PC-3 (cell line): ENCODE measurements at regions not wholly inside any gene's neighbourhood (a gene's known extent, or its start where the extent isn't known, plus 50 kb on each side); places are given as distances from the start of the nearest gene placed in this dataset.

Experiments used
- ATAC-seq: fragments of 200-7000 bp; cut with Tn5 transposase; 2 replicates; pipeline ENCODE4 v1.9.1; 2020; ENCODE audit warnings: mild to moderate bottlenecking, moderate library complexity
- BruUV-seq: library from RNA; stranded (reverse); fragments of 400-500 nt; replicated peaks from 2 replicates; lab custom pipeline; 2021; lab: Mats Ljungman, UMichigan
- CTCF ChIA-PET: fragments of 300-600 bp; sonication (Branson Sonifier 250); formaldehyde crosslinking; loops from one replicate; lab custom pipeline; 2022; ENCODE audit warnings: antibody characterized with exemption; lab: Charles Lee
- POLR2A ChIA-PET: fragments of 300-600 bp; sonication (Branson Sonifier 250); formaldehyde crosslinking; loops from one replicate; lab custom pipeline; 2022; ENCODE audit warnings: antibody characterized with exemption; ENCODE audit not compliant: unreplicated experiment; lab: Charles Lee
- DNase-seq: peaks from one replicate; pipeline ENCODE4 v3.0.0-alpha.2; 2015
- H2AFZ ChIP-seq: fragments of 300-600 bp; sonication (generic); 2 replicates; pipeline ENCODE4 v1.6.0; 2016; ENCODE audit warnings: antibody characterized with exemption, low read length
- H3F3A ChIP-seq: fragments of 300-600 bp; sonication (generic); one replicate; pipeline ENCODE4 v1.6.0; 2017; ENCODE audit warnings: antibody characterized with exemption, low read length, control low read depth, mild to moderate bottlenecking; ENCODE audit not compliant: unreplicated experiment
- H3K27ac ChIP-seq: fragments of 300-600 bp; sonication (generic); 2 replicates; pipeline ENCODE4 v1.5.1; 2016; ENCODE audit warnings: mild to moderate bottlenecking, low read length
- H3K27me3 ChIP-seq: fragments of 300-600 bp; sonication (generic); 2 replicates; pipeline ENCODE4 v1.6.1; 2016; ENCODE audit warnings: low read length, mixed read lengths
- H3K36me3 ChIP-seq: fragments of 300-600 bp; sonication (generic); 2 replicates; pipeline ENCODE4 v1.6.1; 2016; ENCODE audit warnings: low read depth, mixed run types, low read length, mixed read lengths
- H3K4me1 ChIP-seq: fragments of 300-600 bp; sonication (generic); 2 replicates; pipeline ENCODE4 v1.5.1; 2016; ENCODE audit warnings: low read length; ENCODE audit not compliant: insufficient read depth
- H3K4me2 ChIP-seq: fragments of 300-600 bp; sonication (generic); 2 replicates; pipeline ENCODE4 v1.6.0; 2016; ENCODE audit warnings: low read length
- H3K4me3 ChIP-seq: fragments of 300-600 bp; sonication (generic); 2 replicates; pipeline ENCODE4 v1.5.1; 2016; ENCODE audit warnings: mild to moderate bottlenecking, low read length, mixed read lengths
- H3K79me2 ChIP-seq: fragments of 300-600 bp; sonication (generic); 2 replicates; pipeline ENCODE4 v1.6.1; 2017; ENCODE audit warnings: low read length, mixed read lengths
- H3K9ac ChIP-seq: fragments of 300-600 bp; sonication (generic); 2 replicates; pipeline ENCODE4 v1.6.0; 2016; ENCODE audit warnings: mild to moderate bottlenecking, low read length
- H3K9me2 ChIP-seq: fragments of 300-600 bp; sonication (generic); replicated peaks from 2 replicates; pipeline ENCODE4 v1.6.1; 2016; ENCODE audit warnings: mixed run types, low read length, mixed read lengths
- H3K9me3 ChIP-seq: fragments of 300-600 bp; sonication (generic); 2 replicates; pipeline ENCODE4 v1.6.1; 2016; ENCODE audit warnings: low read length, mixed read lengths
- H4K20me1 ChIP-seq: fragments of 300-600 bp; sonication (generic); 2 replicates; pipeline ENCODE4 v1.6.1; 2016; ENCODE audit warnings: low read length, mixed read lengths
- EZH2 ChIP-seq: fragments of 300-600 bp; sonication (generic); IDR thresholded peaks from one replicate; pipeline ENCODE4 v1.6.1; 2017; ENCODE audit warnings: antibody characterized with exemption, mild to moderate bottlenecking, low read length; ENCODE audit not compliant: unreplicated experiment
- EZH2phosphoT487 ChIP-seq: fragments of 300-600 bp; sonication (generic); IDR thresholded peaks from 2 replicates; pipeline ENCODE4 v1.6.1; 2018; ENCODE audit warnings: mild to moderate bottlenecking, antibody characterized with exemption, low read length, borderline replicate concordance
- intact Hi-C: fragments of 100-400 bp; cut with micrococcal nuclease; formaldehyde crosslinking; loops from 2 replicates; pipeline ENCODE4 v1.9.0; 2023
- TF ChIP-seq, protein P1 (sequence below): fragments of 300-600 bp; sonication (generic); conservative IDR thresholded peaks from 2 replicates; pipeline ENCODE4 v1.5.1; 2017; ENCODE audit warnings: antibody characterized with exemption, low read depth, mild to moderate bottlenecking, low read length

DNA sequence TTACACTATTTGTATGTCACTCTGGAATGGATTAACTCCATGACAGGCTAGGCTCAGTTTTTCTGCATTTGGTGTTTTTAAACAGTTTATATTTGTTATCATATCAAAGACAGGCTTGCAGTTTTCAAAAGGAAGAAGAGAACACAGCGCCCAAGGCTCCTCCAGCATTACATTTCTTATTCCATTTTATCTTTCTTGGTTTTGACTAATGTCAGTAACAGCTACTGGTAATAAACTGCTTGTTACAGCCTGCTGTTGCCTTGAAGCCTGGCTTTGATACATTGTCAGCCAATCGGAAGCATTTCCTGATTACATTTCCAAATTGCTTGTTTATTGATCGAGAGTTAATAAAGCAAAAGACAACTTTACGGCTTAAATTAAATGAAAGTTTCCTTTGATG, 166.0 kb upstream of the MDFIC start:
- CTCF ChIA-PET = no interaction called here
- peaks cover 25% of the 10 kb centered on the region for H3K4me1 ChIP-seq

DNA sequence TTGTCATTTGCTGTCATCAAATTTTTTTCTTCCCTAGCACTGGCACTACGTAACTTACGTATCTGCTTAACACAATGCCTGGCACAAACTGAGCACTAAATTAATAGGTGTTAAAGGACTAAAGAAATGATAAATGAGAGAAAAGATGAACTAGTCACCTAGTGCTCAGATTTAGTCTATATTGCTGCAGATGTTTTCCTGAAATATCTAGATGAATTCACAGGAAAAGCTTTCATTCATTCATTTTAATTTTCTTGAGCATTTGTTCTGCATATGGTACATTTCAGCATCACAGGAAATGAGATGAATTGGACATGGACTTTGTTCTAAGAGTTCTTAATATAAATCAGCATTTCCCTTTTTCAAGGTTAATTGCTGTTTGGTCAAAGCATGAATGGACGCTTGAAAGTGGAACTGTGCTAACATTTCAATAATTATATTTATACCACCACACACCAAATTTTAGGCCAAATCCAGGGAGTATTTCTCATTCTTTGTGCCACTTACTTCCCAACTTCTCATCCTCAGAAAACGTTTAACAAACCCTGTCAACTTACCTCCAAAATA, 163.2 kb upstream of the MDFIC start:
- Histone ChIP-seq H2AFZ (peak overlapping the region; percentile 65), H3K4me1 (peaks cover 29% of the 10 kb centered on the region), H3K9me3 (no peaks in the 10 kb centered on the region), H3K27ac (peak overlapping the region; percentile 95), H3K9me2 (no peaks in the 10 kb centered on the region), H3K79me2 (no peaks in the 10 kb centered on the region), H3K9ac (peak overlapping the region; percentile 60), H3K4me3 (peak overlapping the region; percentile 31; the same call in 1 of the 2 replicates), H3F3A (no peaks in the 10 kb centered on the region), H4K20me1 (no peaks in the 10 kb centered on the region), H3K4me2 (peak overlapping the region; percentile 70), H3K27me3 (no peaks in the 10 kb centered on the region), H3K36me3 (no peaks in the 10 kb centered on the region)
- no TSS peak for BruUV-seq
- ATAC-seq = no peak
- TF ChIP-seq EZH2 = no peak
- TF ChIP-seq, protein P1, sequence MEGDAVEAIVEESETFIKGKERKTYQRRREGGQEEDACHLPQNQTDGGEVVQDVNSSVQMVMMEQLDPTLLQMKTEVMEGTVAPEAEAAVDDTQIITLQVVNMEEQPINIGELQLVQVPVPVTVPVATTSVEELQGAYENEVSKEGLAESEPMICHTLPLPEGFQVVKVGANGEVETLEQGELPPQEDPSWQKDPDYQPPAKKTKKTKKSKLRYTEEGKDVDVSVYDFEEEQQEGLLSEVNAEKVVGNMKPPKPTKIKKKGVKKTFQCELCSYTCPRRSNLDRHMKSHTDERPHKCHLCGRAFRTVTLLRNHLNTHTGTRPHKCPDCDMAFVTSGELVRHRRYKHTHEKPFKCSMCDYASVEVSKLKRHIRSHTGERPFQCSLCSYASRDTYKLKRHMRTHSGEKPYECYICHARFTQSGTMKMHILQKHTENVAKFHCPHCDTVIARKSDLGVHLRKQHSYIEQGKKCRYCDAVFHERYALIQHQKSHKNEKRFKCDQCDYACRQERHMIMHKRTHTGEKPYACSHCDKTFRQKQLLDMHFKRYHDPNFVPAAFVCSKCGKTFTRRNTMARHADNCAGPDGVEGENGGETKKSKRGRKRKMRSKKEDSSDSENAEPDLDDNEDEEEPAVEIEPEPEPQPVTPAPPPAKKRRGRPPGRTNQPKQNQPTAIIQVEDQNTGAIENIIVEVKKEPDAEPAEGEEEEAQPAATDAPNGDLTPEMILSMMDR = no peak
- TF ChIP-seq EZH2phosphoT487 = no peak
- DNase-seq = no peak
- intact Hi-C loops = loop anchor here (1.0 kb wide), 1 partner anchor 61 kb away; no protein-coding TSS in a partner anchor
- ChIA-PET CTCF (no interaction called here), POLR2A (no interaction called here)

More for the DNA sequence above, 166.0 kb upstream of the MDFIC start:
- H3K79me2 ChIP-seq = no peaks in the 10 kb centered on the region
- H3K9ac ChIP-seq = no peak overlapping the region
- H3K36me3 ChIP-seq = no peaks in the 10 kb centered on the region
- no peak for DNase-seq
- H3K27me3 ChIP-seq = no peaks in the 10 kb centered on the region
- ATAC-seq = no peak
- POLR2A ChIA-PET = interaction anchor here (0.7 kb wide), 1 partner anchor 13 kb away, joined by 3 read pairs; no protein-coding TSS in a partner anchor
- H2AFZ ChIP-seq = no peak overlapping the region
- intact Hi-C loops = no loop called here
- no peaks in the 10 kb centered on the region for H3K9me2 ChIP-seq
- no peaks in the 10 kb centered on the region for H3F3A ChIP-seq
- no peak overlapping the region for H3K27ac ChIP-seq
- H3K4me2 ChIP-seq = no peak overlapping the region
- no peaks in the 10 kb centered on the region for H3K9me3 ChIP-seq
- BruUV-seq = no TSS peak
- H3K4me3 ChIP-seq = no peak overlapping the region
- TF ChIP-seq EZH2 (no peak), EZH2phosphoT487 (no peak)
- TF ChIP-seq, protein P1 = no peak
- H4K20me1 ChIP-seq = no peaks in the 10 kb centered on the region
